GM06990 (cell line): ENCODE measurements at regions not wholly inside any gene's neighbourhood (a gene's known extent, or its start where the extent isn't known, plus 50 kb on each side); places are given as distances from the start of the nearest gene placed in this dataset.

Experiments
- DNase-seq: peaks from one replicate; pipeline ENCODE4 v3.0.0-alpha.2; 2011; ENCODE audit not compliant: insufficient read length; ENCODE audit errors: extremely low read depth
- H3K27me3 ChIP-seq: replicated peaks from 2 replicates; pipeline ENCODE4 v1.6.0; 2011; ENCODE audit warnings: low read length; ENCODE audit not compliant: control insufficient read depth, insufficient read depth
- H3K36me3 ChIP-seq: 2 replicates; pipeline ENCODE4 v1.5.1; 2011; ENCODE audit warnings: low read length; ENCODE audit not compliant: control insufficient read depth, insufficient read depth
- H3K4me3 ChIP-seq: replicated peaks from 2 replicates; pipeline ENCODE4 v1.5.1; 2011; ENCODE audit warnings: low read depth, mild to moderate bottlenecking, control low read depth, low read length
- TF ChIP-seq, protein P1 (sequence below): IDR thresholded peaks from 2 replicates; pipeline ENCODE4 v1.5.1; 2011; ENCODE audit warnings: low read length, control low read depth, mild to moderate bottlenecking, inconsistent platforms; ENCODE audit not compliant: insufficient read depth, poor library complexity, severe bottlenecking

DNA sequence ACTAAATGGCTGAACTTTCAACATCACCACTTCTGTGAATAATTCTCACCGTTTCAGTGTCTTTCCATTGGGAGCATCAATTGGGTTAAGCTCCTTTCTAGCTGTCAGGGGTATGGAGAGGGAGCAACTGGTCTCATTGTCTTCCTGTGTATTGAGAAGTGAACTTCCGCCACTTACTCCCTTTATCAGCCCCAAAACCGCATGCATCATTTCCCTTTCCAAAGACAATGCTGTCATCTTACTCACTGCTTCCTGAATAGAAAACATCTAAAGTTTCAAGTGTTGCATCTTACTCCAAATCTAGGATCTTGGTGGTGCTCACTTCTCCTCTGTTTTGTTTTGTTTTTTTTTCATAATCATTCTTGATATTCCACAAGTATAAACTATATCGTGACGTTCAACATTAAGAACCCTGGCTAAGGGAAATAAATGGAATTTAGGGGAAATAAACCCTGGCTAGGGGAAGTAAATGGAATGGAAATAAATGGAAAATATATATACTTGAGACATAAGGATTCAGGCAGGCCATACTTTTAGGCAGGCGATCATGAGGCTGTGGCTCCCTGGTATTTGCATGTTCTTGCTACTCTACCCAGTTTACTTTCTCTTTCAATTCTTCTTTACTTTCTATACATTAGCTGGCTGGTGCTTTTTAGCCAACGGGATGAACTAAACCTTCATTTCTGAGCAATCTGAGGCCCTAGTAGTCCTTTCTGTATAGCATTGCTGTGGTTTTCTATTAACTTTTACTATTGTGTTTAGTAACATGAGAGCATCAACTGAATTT is 371.9 kb downstream of the BMPER start:
- no peaks in the 10 kb centered on the region for H3K27me3 ChIP-seq
- TF ChIP-seq, protein P1, sequence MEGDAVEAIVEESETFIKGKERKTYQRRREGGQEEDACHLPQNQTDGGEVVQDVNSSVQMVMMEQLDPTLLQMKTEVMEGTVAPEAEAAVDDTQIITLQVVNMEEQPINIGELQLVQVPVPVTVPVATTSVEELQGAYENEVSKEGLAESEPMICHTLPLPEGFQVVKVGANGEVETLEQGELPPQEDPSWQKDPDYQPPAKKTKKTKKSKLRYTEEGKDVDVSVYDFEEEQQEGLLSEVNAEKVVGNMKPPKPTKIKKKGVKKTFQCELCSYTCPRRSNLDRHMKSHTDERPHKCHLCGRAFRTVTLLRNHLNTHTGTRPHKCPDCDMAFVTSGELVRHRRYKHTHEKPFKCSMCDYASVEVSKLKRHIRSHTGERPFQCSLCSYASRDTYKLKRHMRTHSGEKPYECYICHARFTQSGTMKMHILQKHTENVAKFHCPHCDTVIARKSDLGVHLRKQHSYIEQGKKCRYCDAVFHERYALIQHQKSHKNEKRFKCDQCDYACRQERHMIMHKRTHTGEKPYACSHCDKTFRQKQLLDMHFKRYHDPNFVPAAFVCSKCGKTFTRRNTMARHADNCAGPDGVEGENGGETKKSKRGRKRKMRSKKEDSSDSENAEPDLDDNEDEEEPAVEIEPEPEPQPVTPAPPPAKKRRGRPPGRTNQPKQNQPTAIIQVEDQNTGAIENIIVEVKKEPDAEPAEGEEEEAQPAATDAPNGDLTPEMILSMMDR = no peak
- no peak overlapping the region for H3K4me3 ChIP-seq
- no peak for DNase-seq
- H3K36me3 ChIP-seq = no peaks in the 10 kb centered on the region

DNA sequence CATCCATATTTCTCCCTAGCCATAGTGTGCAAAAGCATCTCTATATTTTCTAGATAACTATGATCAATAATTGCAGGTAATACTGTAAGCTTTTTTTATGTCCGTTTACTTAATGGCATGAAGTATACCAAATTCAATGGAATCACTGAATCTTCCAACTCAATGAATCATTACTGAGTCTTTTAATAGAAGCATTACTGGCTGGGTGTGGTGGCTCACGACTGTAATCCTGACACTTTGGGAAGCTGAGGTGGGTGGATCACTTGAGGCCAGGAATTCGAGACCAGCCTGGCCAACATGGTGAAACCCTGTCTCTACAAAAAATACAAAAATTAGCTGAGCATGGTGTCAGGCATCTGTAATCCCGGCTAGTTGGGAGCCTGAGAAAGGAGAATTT is 372.5 kb downstream of the BMPER start:
- no peak for DNase-seq
- TF ChIP-seq, protein P1 = no peak
- H3K4me3 ChIP-seq = no peak overlapping the region
- H3K36me3 ChIP-seq = no peaks in the 10 kb centered on the region
- no peaks in the 10 kb centered on the region for H3K27me3 ChIP-seq

DNA sequence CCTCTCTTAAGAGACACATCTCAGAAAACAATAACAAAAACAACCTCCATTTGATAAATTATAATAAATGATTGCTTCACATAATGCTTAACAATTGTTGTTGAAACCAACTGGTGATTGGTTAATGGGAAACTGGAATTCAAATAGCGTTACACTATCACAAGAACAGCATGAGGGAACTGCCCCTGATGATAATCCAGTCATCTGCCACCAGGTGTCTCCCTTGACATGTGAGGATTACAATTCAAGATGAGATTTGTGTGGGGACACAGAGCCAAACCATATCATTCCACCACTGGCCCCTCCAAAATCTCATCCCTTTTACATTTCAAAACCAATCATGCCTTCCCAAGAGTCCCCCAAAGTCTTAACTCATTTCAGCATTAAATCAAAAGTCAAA is 375.9 kb downstream of the BMPER start:
- no peak for DNase-seq
- Histone ChIP-seq H3K36me3 (no peaks in the 10 kb centered on the region), H3K4me3 (no peak overlapping the region), H3K27me3 (no peaks in the 10 kb centered on the region)
- TF ChIP-seq, protein P1 = no peak

DNA sequence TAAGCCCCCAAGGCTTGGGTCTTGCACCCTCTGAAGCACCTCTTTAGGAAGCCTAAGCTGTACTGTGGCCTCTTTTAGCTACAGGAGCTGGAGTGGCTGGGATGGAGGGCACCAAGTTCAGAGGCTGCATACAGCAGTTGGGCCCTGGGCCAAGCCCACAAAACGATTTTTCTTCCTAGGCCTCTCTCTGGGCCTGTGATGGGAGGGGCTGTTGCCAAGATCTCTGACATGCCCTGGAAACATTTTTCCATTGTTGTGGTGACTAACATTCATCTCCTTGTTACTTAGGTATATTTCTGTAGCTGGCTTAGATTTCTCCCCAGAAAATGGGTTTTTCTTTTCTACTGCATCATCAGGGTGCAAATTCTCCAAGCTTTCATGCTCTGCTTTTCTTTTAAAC is 375.7 kb upstream of the NPSR1 start:
- TF ChIP-seq, protein P1 = no peak
- Histone ChIP-seq H3K4me3 (no peak overlapping the region), H3K27me3 (no peaks in the 10 kb centered on the region), H3K36me3 (no peaks in the 10 kb centered on the region)
- no peak for DNase-seq

DNA sequence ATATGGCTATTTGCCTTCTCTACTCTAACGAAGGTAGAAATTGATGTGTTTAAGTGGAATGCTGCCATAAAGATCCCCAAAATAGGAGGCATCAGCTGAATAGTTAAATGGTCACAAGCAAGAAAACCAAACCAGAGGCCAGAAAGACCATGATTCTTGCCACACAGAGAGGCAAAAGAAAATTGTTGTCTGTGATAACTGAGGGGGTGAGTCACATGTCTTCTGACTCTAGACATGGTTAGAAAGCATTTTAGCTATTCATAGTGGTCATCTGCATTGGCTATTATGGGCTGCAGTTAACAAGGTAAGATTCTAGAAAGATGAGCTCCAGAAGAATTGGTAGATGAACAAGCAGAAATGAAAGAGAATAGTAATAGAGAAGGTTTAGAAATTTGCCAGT is 361.4 kb upstream of the NPSR1 start:
- DNase-seq = no peak
- no peaks in the 10 kb centered on the region for H3K27me3 ChIP-seq
- H3K36me3 ChIP-seq = no peaks in the 10 kb centered on the region
- no peak overlapping the region for H3K4me3 ChIP-seq
- TF ChIP-seq, protein P1 = no peak
